ENCODE measurements at regions not wholly inside any gene's neighbourhood (a gene's known extent, or its start where the extent isn't known, plus 50 kb on each side); places are given as distances from the start of the nearest gene placed in this dataset.

- no peak overlapping the region for H3K4me3 ChIP-seq
- TF ChIP-seq, protein P1, sequence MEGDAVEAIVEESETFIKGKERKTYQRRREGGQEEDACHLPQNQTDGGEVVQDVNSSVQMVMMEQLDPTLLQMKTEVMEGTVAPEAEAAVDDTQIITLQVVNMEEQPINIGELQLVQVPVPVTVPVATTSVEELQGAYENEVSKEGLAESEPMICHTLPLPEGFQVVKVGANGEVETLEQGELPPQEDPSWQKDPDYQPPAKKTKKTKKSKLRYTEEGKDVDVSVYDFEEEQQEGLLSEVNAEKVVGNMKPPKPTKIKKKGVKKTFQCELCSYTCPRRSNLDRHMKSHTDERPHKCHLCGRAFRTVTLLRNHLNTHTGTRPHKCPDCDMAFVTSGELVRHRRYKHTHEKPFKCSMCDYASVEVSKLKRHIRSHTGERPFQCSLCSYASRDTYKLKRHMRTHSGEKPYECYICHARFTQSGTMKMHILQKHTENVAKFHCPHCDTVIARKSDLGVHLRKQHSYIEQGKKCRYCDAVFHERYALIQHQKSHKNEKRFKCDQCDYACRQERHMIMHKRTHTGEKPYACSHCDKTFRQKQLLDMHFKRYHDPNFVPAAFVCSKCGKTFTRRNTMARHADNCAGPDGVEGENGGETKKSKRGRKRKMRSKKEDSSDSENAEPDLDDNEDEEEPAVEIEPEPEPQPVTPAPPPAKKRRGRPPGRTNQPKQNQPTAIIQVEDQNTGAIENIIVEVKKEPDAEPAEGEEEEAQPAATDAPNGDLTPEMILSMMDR (IDR thresholded peaks at IDR 0.05), result no peak
- TF ChIP-seq POLR2A (IDR thresholded peaks at IDR 0.05) (no peak), POLR2AphosphoS5 (IDR thresholded peaks at IDR 0.05) (no peak), EP300 (IDR thresholded peaks at IDR 0.05) (no peak)
- no peaks in the 10 kb centered on the region for H3K36me3 ChIP-seq
- intact Hi-C loops (cut with DNase I; ENCODE audit: low total_unique reads), result no loop called here
- H3K9me3 ChIP-seq, result no peaks in the 10 kb centered on the region
- WGBS, 5 donors, result 85 to 93% (median 88%) methylated on average over 4 of the region's 4 CpGs
- H3K27ac ChIP-seq, result no peak overlapping the region
- peaks cover 1 to 14% (median 10%) of the 10 kb centered on the region in 4 donors for H3K4me1 ChIP-seq
- H3K27me3 ChIP-seq, result no peaks in the 10 kb centered on the region
- no peak for DNase-seq
Observed at GRCh38 chr10:59104186-59104585, 72.3 kb upstream of the PHYHIPL start.

DNA sequence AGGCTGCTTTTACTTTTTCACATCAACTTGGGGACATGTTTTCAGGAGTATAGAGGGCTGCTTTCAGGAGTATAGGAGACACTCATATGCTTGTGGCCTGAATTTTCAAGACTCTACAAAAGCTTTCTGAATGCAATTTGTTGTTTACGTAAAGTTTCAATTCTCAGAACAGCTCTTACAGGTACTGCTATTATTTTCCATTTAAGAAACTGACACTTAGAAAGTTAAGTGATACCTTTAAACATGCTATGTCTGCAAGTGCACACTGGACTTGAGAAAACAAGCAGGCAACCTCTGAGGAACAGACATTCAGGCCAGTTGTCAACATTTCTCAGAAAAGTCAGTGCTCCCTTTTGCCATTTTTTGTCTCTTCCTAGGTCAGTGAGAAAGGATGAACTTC lies 70.0 kb upstream of the PHYHIPL start:
- Histone ChIP-seq H3K4me1 (peaks cover 0 to 27% (median 15%) of the 10 kb centered on the region in 4 donors), H3K27ac (no peak overlapping the region), H3K9me3 (no peaks in the 10 kb centered on the region), H3K36me3 (no peaks in the 10 kb centered on the region), H3K27me3 (no peaks in the 10 kb centered on the region), H3K4me3 (no peak overlapping the region)
- TF ChIP-seq, protein P1 (IDR thresholded peaks at IDR 0.05), result no peak
- no peak for TF ChIP-seq POLR2A (IDR thresholded peaks at IDR 0.05)
- TF ChIP-seq EP300 (IDR thresholded peaks at IDR 0.05), result no peak
- no peak for TF ChIP-seq POLR2AphosphoS5 (IDR thresholded peaks at IDR 0.05)
- WGBS, 5 donors, result 95 to 100% (median 97%) methylated on average over 1 of the region's 1 CpG
- DNase-seq, result no peak
- intact Hi-C loops (cut with DNase I; ENCODE audit: low total_unique reads), result no loop called here

- intact Hi-C loops (cut with DNase I; ENCODE audit: low total_unique reads), result no loop called here
- Histone ChIP-seq H3K4me1 (peaks cover 0 to 27% (median 15%) of the 10 kb centered on the region in 4 donors), H3K36me3 (no peaks in the 10 kb centered on the region), H3K9me3 (no peaks in the 10 kb centered on the region), H3K27me3 (no peaks in the 10 kb centered on the region), H3K27ac (no peak overlapping the region), H3K4me3 (no peak overlapping the region)
- TF ChIP-seq EP300 (IDR thresholded peaks at IDR 0.05) (no peak), POLR2A (IDR thresholded peaks at IDR 0.05) (no peak), POLR2AphosphoS5 (IDR thresholded peaks at IDR 0.05) (no peak)
- TF ChIP-seq, protein P1 (IDR thresholded peaks at IDR 0.05), result no peak
- 69 to 89% (median 76%) methylated on average over 1 of the region's 1 CpG for WGBS, 5 donors
- DNase-seq, result peak in 1 of 2 donors; percentile 34
Observed at GRCh38 chr10:59107147-59107546, 69.3 kb upstream of the PHYHIPL start.

GRCh38 chr10:59108296-59108870 lies 68.1 kb upstream of the PHYHIPL start:
- no peaks in the 10 kb centered on the region for H3K27me3 ChIP-seq
- H3K36me3 ChIP-seq, result no peaks in the 10 kb centered on the region
- H3K4me1 ChIP-seq, result peaks cover 0 to 27% (median 15%) of the 10 kb centered on the region in 4 donors
- H3K4me3 ChIP-seq, result no peak overlapping the region
- WGBS, 5 donors, result 29 to 55% (median 39%) methylated on average over 1 of the region's 1 CpG
- no peaks in the 10 kb centered on the region for H3K9me3 ChIP-seq
- H3K27ac ChIP-seq, result peak overlapping the region in 1 of 5 donors; percentile 49
- no peak for TF ChIP-seq POLR2AphosphoS5 (IDR thresholded peaks at IDR 0.05)
- DNase-seq, result peak in 1 of 2 donors; percentile 14
- intact Hi-C loops (cut with DNase I; ENCODE audit: low total_unique reads), result no loop called here

- DNase-seq, result peak in 1 of 2 donors; percentile 44
- no peaks in the 10 kb centered on the region for H3K36me3 ChIP-seq
- no peak overlapping the region for H3K4me3 ChIP-seq
- 15 to 35% (median 23%) methylated on average over 1 of the region's 1 CpG for WGBS, 5 donors
- H3K27ac ChIP-seq, result peak overlapping the region in 1 of 5 donors; percentile 49
- H3K9me3 ChIP-seq, result no peaks in the 10 kb centered on the region
- H3K27me3 ChIP-seq, result no peaks in the 10 kb centered on the region
- TF ChIP-seq POLR2A (IDR thresholded peaks at IDR 0.05) (no peak), EP300 (IDR thresholded peaks at IDR 0.05) (no peak), POLR2AphosphoS5 (IDR thresholded peaks at IDR 0.05) (no peak)
- TF ChIP-seq, protein P1 (IDR thresholded peaks at IDR 0.05), result no peak
- H3K4me1 ChIP-seq, result peaks cover 0 to 27% (median 15%) of the 10 kb centered on the region in 4 donors
- intact Hi-C loops (cut with DNase I; ENCODE audit: low total_unique reads), result no loop called here
Observed at GRCh38 chr10:59108886-59109288, 67.6 kb upstream of the PHYHIPL start.
